GM21390 (cell line): ENCODE measurements at regions not wholly inside any gene's neighbourhood (a gene's known extent, or its start where the extent isn't known, plus 50 kb on each side); places are given as distances from the start of the nearest gene placed in this dataset.
"Not testable (repeated sequence)": the region's sequence is repeated elsewhere in the genome, so short reads cannot be mapped to it uniquely, and the experiment has no call there.

Source experiments
- ATAC-seq: cut with Tn5 transposase; IDR thresholded peaks from one replicate; pipeline ENCODE4 v1.9.1; 2021; ENCODE audit not compliant: unreplicated experiment

DNA sequence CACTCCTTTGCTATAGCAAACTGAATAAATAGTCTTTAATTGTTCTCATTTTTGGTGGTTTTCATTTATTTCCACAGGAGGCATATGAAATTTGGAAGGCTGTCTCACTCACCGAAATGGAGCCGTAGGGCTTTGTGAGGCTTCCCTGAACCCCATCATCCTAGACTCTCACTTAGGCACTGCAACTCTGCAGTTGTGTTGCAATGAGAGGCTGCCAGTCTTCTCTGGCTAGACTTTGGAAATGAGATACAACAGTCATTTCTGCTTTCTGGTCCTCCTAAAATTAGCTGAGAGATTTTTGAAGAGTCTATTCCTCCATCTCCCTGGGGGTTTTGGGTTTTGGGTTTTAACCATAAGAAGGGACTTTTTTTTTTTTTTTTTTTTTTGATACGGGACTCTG lies 146.5 kb downstream of the SH3BGRL start:
- no peak for ATAC-seq

DNA sequence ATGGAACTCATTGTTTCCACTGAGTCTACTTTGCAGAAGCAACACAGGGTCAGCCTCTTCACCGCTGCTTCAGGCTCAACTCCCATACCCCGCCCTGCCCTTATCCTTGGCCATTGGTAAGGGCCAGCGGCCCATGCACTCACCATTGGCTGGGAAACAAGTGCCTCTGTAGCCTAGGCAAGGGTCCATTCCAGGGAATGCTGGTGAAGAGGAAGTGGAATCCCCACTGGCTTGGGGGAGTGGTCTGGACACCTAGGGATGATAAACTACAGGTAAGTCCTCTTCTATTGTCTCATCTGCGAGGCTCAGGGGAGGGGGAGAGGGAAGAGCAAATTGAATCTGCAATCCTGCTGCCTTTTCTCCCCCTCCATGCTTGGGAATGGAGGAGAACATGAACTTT lies 153.1 kb downstream of the SH3BGRL start:
- no peak for ATAC-seq

DNA sequence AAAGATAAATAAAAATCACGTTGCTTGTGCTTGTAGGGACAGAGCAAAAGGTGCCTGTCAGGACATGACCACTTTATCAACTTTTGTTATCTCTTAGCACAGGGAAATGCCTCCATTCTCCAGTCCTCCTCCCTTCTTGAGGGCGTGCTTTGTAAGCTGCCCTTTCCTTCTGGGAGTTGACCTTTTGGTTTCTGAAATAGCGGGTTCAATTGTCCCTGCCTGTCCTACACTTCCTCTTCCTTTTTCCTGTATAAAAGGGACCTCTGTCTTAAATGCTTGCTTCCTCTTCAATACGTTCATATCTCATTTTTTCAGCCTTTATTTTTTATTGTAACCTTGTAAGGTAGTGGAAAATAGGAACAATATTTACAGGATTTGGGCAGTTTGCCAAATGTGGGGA lies 153.5 kb downstream of the SH3BGRL start:
- no peak for ATAC-seq

DNA sequence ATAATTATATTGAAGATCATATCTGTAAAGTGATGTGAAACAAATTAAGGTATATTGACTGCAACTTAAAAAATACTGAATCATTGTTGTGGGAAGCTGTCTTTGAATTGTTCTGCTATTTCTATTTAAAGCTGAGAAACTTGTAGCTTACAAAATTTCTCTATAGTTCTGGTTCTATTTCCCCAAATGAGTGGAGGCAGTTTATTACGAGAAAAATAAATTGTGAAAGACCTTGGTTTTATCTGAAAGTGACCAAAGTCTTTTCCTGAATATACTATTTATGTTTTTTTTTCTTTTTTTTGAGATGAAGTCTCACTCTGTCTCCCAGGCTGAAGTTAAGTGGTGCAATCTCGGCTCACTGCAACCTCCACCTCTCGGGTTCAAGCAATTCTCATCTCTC lies 165.4 kb downstream of the SH3BGRL start:
- no peak for ATAC-seq

DNA sequence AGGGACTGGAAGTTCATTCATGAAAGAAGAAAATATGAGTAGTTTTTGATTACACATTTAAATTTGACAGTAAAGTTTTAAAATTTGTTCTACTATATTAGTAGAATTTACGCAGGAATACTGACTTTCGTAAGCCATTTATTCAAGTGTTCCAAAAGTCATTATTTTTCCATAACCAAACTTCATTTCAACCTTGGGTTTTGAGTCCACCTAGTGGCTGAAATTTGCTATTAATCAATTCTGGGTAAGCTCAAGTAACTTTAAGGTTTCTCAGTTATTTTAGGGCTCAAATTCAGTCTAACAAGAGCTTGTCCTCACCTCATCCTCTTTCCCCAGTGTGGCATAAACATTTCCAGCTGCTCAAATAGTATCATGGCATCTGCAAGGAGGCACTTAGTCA lies 175.4 kb downstream of the SH3BGRL start:
- no peak for ATAC-seq

DNA sequence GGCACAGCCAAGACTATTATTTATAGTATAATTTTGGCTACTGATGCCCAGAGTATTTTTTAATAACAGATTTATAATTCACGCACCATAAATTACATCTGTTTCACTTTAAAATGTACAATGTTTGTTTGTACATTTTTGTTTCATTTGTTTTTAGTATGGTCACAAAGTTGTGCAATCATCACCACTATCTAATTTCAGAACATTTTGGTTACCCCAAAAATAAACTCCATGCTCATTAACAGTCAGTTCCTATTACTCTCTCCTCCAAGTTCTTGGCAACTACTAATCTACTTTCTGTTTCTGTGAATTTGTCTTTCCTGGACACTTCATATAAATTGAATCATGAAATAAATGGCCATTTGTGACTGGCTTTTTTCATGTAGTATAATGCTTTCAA lies 176.7 kb downstream of the SH3BGRL start:
- ATAC-seq: no peak

DNA sequence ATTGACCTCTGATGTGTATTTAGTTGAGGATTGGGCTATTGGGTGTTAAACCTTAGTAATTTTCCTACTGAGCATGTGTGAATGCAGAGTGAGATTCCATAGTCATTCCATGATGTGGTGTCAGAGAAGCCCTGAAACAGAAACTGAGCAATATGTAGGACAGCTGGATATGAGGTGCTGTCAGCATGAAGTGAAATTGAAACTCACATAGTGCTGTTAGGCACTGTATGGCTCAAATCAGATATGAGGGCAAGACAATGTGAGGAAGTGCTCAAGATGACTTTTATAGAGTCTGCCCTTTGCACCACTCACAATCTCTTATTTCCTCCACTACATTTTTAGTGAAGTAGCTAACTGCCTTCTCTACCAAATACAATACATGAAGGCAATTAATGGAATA lies 188.3 kb downstream of the SH3BGRL start:
- ATAC-seq: peak; percentile 88

DNA sequence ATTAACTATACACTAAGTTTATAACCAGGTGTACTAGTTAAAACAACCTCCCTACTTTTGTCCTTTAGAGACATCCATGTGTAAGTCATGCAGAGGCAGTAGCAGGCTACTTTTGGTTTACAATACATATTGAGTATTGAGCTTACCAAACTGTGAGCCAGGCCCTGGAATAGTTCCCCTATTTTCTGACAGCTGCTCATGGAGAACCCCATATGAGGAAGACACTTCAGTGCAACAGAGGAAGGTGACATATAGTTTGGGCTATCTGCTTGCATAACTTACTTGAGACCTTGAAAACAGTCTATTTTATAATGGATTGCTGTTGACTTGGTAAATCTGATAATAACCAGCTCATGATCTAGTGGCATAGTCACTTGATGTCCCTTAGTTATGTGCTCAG lies 190.5 kb downstream of the SH3BGRL start:
- ATAC-seq: no peak

DNA sequence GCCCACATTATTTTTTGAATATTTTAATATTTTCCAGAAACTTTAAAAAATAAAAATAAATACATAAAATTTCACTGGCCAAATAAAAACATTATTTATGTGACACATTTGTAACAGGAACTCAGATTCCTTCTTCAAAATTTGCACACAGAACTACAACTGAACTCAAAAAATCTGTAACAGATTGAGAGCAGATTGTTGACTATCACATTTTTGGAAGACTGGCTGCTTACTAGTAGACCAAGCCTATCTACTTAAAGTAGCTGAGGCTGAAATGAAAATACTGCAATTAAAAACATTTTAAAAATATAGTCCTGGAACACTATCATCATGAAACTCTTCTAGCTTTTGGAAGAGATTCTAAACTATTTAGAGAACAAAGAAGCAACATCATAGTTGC lies 203.9 kb downstream of the SH3BGRL start:
- no peak for ATAC-seq

DNA sequence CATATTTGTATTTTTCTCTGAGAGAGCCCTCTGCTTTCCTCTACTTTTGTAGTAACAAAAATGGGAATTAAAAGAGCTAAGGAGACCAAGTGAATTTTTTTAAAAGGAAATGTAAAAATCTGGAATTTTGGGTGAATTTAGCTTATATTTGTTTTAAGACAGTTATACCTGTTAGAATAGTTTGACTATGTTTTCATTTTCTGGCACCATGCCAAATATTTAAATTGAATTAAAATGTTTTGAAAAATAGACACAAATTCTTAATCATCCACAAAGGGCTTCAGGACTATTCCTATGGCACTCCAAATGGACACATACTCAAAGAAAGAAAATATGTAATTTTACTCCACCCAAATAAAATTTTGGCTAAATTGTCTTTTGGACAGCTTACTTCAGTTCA lies 209.6 kb downstream of the SH3BGRL start:
- ATAC-seq: no peak

DNA sequence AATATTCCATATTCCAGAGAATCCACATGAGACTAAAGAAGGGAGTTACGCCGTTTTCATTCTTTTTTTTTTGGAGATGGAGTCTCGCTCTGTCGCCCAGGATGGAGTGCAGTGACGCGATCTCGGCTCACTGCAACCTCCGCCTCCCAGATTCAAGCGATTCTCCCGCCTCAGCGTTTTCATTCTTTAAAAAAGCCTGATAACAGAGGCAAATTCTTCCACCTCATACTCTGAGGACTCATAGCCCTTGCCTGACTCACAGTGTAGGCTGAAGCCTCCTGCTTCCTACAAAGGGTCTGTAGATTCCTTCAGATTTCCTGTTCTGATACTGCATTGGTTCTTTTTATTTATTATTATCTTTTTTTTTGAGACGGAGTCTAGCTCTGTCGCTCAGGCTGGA lies 210.5 kb downstream of the SH3BGRL start:
- ATAC-seq: no peak

DNA sequence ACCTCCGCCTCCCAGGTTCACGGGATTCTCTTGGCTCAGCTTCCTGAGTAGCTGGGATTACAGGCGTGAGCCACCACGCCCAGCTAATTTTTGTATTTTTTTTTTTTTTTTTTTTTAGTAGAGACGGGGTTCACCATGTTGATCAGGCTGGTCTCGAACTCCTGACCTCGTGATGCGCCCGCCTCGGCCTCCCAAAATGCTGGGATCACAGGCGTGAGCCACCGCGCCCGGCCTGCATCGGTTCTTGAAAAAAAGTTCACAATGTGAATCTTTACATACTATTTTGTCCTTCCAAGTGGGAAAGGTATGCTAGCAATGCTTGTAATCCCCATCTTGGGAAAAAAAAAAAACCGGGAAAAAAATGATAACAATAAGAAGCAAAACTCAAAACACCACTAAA lies 211.0 kb downstream of the SH3BGRL start:
- not testable (repeated sequence) for ATAC-seq

DNA sequence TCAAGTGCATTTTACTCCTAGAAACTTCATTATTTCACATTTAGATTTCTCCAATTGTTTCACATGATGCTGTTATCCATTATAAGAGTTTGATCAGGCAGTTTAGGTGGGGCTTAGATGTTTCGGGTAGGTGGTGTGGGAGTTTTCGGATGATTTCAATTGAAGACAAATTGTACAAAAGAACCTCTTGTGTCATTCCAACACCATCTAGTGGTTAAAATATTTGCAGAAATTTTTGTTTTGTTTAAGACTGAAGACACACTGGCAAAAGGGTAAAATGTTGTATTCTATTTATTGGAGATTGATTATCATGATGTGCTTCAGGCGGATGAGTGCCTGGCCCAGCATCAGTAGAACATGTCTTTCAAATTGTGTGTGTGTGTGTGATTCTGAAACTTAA lies 212.7 kb downstream of the SH3BGRL start:
- ATAC-seq: no peak
